ENCODE measurements at regions not wholly inside any gene's neighbourhood (a gene's known extent, or its start where the extent isn't known, plus 50 kb on each side); places are given as distances from the start of the nearest gene placed in this dataset.

GRCh38 chrX:107560041-107560440 lies 68.3 kb upstream of the PRPS1 start:
- Histone ChIP-seq H3K9ac (ENCODE audit: control insufficient read depth, insufficient read depth, low read length) (no peak overlapping the region), H2AFZ (ENCODE audit: control insufficient read depth, low read depth, low read length) (no peak overlapping the region), H3K4me2 (ENCODE audit: control insufficient read depth, insufficient read depth) (no peak overlapping the region), H4K20me1 (ENCODE audit: control insufficient read depth, insufficient read depth) (no peaks in the 10 kb centered on the region), H3K27ac (ENCODE audit: control insufficient read depth, insufficient read depth) (no peak overlapping the region), H3K4me3 (no peak overlapping the region), H3K36me3 (ENCODE audit: control insufficient read depth in 2 of 2, insufficient read depth in 2 of 2, low read length in 1 of 2) (no peaks in the 10 kb centered on the region), H3K9me3 (replicated peaks; ENCODE audit: control insufficient read depth, insufficient read depth, low read length) (no peaks in the 10 kb centered on the region), H3K4me1 (ENCODE audit: control insufficient read depth, insufficient read depth, low read length) (no peaks in the 10 kb centered on the region), H3K27me3 (replicated peaks in 1 of 2; ENCODE audit: control insufficient read depth in 2 of 2, insufficient read depth in 2 of 2, low read length in 1 of 2) (no peaks in the 10 kb centered on the region), H3K79me2 (ENCODE audit: control insufficient read depth, insufficient read depth, low read length) (no peaks in the 10 kb centered on the region)
- no peak for FAIRE-seq
- TF ChIP-seq PML (IDR thresholded peaks at IDR 0.05; ENCODE audit: low read length) (no peak), USF1 (IDR thresholded peaks at IDR 0.05; ENCODE audit: borderline replicate concordance, extremely low read length, insufficient read depth, low read depth, low read length) (no peak), HDAC6 (IDR thresholded peaks at IDR 0.05; ENCODE audit: unreplicated experiment) (no peak), RELA (IDR thresholded peaks at IDR 0.05; ENCODE audit: borderline replicate concordance, partially characterized antibody) (no peak), SMARCA5 (IDR thresholded peaks at IDR 0.05) (no peak), E2F8 (IDR thresholded peaks at IDR 0.05; ENCODE audit: low read depth, partially characterized antibody) (no peak), ATF3 (IDR thresholded peaks at IDR 0.05; ENCODE audit: borderline replicate concordance, extremely low read depth, low read depth, low read length) (no peak), ZBTB4 (CRISPR knock-in tag; IDR thresholded peaks at IDR 0.05) (no peak), PRDM15 (CRISPR knock-in tag; IDR thresholded peaks at IDR 0.05) (no peak)
- intact Hi-C loops (cut with micrococcal nuclease; ENCODE audit: unreplicated experiment): no loop called here
- ChIA-PET CTCF (no interaction called here), RAD21 (ENCODE audit: unreplicated experiment) (no interaction called here), POLR2A (no interaction called here), SMC1A (ENCODE audit: uncharacterized antibody, unreplicated experiment) (no interaction called here)
- in situ Hi-C loops (cut with MboI): no loop called here
- WGBS (ENCODE audit: insufficient coverage, insufficient replicate concordance, low lambda C conversion rate, missing lambda C conversion rate): 76% methylated on average over 10 of the region's 10 CpGs
- no peak for DNase-seq (ENCODE audit: low read depth, low spot score)
- ATAC-seq: no peak
- no TSS peak for BruUV-seq (replicated peaks)
